DMS53 (cell line): ENCODE measurements at regions not wholly inside any gene's neighbourhood (a gene's known extent, or its start where the extent isn't known, plus 50 kb on each side); places are given as distances from the start of the nearest gene placed in this dataset.
A peak's percentile ranks its signal among the peaks of the same experiment; 100 is the strongest.

Source experiments
- DNase-seq: peaks from one replicate; lab custom pipeline; 2025; lab: John Stamatoyannopoulos, UW

DNA sequence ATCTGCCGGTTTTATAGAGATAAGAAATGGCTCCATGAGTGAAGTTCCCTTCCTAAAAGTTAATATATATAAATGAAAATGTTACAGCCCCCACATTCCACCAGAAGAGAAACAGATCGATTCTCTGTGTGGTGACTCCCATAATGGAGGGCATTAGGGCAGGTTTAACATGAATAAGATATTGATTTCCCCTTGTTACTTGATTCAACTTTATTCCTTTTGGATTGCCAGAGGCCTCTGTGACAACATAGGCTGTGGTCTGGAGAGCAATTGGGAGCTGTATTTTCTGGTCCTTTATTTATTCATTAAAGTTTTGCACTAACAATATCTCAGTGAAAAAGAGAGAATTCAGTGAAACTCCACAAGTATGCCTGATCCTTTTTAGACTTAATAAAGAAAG, 125.2 kb upstream of the CCDC196 start:
- no peak for DNase-seq

DNA sequence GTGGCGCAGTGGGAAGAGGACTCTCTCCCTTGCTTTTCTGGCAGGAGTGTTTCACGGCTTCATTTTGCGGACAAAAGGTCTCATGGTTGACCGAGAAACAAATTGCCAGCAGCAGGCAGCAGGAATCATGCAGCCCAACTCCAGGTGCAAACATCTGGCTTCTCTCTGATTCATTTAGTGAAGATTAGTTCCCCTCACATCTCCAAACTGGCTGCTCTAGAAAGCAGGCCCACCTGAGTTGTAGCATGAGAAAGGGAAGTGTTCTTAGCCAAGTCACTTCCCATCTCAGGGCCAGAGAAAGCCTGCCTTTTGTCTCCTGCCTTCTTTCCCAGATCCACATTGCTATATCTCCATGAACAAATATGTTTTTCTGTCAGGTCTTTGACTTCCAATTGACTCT, 120.8 kb upstream of the CCDC196 start:
- DNase-seq: no peak

GRCh38 chr14:66369157-66369697, 116.9 kb upstream of the CCDC196 start:
- no peak for DNase-seq

- DNase-seq: no peak
Observed at GRCh38 chr14:66371776-66372175, 114.4 kb upstream of the CCDC196 start.

GRCh38 chr14:66375046-66375964, 110.9 kb upstream of the CCDC196 start:
- DNase-seq: no peak

DNA sequence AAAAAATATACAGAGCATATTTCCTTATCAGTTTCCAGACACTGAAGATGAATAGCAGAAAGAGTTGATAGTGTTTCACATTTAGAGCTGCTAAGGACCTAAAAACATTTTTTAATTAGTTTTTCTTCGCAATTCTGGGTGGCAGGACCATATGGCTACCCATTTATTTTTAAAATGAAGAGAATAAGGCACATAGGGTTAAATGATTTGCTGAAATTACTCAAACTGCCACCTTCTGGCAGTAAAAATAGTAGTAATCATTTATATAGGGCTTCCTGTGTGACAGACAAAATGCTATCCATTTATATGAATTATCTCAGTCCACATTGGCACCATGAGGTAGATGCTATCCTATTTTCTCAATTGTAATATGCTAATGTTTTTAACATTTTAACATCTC, 108.6 kb upstream of the CCDC196 start:
- no peak for DNase-seq

GRCh38 chr14:66378712-66379505, 107.3 kb upstream of the CCDC196 start:
- DNase-seq: no peak

DNA sequence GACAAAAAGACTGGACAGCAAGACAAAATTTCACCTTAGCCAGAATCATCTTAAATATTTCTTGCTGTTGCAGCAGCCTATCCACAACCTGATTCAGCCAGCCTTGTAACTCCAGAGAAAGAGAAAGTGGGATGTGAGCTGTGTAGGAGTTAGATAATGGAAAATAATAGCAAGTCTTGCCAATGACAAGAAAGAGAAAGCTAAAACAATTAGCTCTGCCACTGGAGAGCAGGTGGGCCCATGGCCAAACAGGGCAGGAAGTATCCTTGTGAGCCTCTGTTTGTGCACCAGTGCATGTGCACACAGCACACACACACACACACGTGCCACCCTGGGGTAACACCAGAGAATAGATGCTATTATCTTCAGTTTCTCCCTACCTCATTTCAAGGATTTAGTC, 106.0 kb upstream of the CCDC196 start:
- DNase-seq: no peak

DNA sequence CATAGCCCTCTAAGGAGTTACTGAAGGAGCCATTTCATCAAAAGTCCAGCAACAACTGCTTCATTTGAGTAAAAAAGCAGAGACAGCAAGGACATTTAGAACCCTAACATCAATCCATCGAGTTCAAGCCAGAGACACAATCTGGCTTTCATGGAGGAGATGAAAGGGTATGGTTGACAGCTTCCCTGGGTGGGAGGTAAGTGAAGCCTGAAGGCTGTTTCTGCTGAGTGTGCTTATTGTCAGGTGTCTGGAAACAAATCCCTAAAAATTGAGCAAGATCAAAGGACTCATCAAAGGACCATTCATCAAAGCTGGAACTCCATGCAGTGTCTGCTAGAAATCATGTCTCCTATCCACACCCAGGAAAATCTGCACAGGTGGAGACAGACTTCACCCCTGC, 104.4 kb upstream of the CCDC196 start:
- DNase-seq: no peak

DNA sequence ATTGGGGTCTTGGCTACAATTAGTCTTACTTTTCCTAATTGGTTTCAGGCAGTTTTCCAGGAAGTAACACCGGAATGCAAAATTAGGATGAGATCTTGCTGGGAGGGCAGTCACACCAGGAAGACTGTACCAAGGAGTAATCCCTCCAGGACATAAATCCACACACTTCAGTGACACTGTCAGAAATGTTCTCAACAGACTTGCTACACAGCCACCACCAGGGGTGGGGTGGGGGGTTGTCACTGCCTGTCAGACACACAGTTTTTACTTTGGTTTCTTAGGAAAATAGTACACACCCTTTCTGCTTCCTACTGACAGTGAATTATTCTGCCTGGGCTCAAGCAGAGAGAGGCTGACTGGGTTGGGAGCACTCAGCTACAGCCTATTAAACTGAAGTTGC, 102.9 kb upstream of the CCDC196 start:
- no peak for DNase-seq

- no peak for DNase-seq
Observed at GRCh38 chr14:66383771-66384170, 102.4 kb upstream of the CCDC196 start.

DNA sequence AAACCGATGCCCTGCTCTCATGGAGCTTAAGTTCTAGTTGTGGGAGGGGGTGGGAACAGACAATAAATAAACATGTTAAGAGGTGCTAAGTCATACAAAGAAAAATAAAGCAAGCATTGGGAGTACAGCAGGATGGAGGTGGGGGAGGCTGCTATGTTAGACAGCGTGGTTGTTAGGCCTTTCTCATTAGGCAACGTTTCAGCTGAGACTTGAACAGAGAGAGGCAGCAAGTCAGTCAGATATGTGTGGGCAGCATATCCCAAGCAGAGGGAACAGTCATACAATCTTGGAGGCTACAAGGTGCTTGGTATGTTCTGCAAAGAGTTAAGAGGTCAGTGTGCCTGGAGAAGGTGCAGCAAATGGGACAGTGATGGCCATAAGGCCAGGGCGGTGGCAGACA, 97.7 kb upstream of the CCDC196 start:
- no peak for DNase-seq

DNA sequence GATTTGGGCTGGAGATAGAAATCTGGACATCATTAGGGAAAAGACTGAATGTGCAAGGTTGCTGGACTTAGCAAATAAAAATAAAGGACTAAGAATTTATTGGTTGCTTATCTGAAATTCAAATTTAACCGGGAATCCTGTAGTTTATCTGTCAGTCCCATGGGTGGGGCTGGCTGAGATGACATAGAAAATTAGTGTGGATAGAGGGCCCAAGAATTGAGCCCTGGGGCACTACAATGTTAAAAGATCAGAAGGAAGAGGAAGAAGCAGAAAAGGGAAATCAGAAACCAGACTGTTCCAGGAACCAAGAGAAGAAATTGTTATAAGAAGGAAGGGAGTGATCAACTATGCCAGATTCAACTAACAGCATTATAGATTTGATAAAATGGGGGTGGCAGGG, 96.7 kb upstream of the CCDC196 start:
- no peak for DNase-seq

GRCh38 chr14:66395300-66395699, 90.9 kb upstream of the CCDC196 start:
- DNase-seq: no peak

DNA sequence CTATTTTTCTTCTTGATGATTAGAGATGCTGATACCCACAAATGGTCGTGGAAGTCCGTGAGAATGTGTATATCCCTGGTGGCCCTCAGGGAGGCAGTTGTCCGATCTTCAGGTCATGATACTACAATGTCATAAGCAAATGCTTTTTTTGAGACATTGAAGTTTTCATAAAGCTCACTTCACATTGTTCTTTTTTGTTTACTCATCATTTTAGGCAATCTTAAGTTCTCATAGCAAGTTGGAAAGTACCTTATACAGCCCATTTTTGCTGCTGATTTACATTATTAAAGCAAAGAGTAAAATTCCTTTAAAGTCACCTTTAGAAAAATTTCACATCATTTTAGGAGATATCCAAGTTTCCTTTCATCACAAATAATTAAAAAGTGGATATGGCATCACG, 90.0 kb upstream of the CCDC196 start:
- no peak for DNase-seq

- no peak for DNase-seq
Observed at GRCh38 chr14:66398437-66398836, 87.7 kb upstream of the CCDC196 start.

DNA sequence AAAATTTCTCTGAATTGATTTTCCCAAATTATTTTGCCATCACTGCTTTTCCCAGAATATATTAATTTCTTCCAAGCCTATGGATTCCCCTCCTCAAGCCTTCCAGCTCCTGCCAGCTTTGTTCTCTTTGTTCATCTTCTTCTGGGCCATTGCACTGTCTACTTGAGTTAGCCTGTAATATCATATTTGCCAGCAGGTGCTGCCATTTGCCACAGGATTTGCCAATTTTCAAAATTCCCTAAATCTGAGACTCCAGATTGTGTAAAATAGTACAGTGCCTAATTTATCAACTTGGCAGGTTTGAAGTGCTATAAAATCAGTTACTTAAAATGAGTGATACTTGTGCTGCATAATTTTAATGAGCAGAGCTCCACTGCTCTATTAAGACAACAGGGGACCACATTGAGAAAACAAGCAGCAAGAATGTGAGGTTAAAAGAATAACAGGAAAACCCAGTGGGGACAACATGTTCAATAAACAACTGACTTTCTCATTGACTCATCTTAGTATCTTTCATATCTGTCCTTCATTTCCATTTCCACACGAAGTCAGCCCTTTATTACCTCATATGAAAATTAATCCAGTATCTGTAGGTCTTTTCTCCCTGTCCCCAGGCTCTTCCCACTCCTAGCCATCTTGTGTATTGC, 84.6 kb upstream of the CCDC196 start:
- DNase-seq: peak; percentile 41

DNA sequence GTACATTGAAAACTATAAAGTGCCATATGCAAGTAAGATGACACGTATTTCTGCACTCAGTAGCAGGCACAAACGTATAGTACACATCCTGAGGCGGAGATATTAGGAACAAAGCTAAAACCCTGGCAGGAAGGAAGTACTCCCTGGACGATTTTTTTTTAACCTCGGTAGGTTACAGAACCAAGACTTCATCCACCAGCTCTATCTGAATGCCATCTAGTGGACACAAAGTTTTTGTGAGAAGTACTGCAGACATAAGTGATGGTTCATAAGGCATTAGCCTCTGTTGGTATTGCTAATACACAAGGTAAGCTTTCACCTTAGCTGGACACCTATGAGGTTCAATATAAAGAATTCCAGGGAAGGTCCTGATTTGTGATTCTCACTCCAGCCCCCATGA, 83.0 kb upstream of the CCDC196 start:
- peak; percentile 68 for DNase-seq

DNA sequence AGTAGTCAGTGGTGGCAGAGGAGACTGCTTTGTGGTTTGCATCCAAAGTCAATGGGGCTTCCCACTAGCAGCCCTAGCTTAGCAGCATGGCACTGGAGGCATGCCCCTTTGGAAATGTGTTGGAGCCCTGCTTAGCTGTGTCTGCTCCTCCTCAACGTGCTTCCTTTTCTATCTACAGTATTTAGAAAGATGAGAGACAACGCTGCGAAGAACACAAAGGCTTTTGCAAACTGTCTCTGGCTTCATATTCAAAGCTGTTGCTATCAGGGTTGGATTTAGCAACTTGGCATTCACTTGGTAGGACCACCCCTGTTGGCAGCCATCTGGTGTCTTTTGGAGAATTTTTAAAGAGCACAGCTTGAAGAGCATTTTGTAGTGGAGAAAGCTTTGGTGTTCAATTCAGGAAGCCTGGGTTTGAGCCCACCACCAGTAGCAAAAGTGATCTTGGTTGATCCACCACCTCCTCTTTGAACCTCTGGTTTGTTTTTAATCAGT, 82.1 kb upstream of the CCDC196 start:
- no peak for DNase-seq

DNA sequence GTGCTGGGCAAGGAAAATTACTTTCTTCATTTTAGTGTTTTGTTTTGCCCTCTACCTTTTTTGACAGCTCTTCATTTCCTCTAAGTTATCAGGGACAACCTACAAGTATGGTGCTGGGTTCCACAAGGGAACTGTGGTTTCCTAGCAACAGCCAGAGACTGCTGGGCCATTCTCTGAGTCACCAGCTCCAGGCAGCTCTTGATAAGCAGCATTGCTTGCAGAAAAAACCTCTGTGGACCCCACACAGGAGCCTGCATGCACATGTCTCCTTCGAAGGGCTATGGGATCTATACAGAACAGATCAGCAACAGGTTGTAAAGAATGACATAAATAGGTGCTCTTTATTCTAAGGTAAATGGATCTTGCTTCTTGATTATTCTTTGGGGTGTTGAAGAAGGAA, 81.0 kb upstream of the CCDC196 start:
- peak; percentile 45 for DNase-seq

DNA sequence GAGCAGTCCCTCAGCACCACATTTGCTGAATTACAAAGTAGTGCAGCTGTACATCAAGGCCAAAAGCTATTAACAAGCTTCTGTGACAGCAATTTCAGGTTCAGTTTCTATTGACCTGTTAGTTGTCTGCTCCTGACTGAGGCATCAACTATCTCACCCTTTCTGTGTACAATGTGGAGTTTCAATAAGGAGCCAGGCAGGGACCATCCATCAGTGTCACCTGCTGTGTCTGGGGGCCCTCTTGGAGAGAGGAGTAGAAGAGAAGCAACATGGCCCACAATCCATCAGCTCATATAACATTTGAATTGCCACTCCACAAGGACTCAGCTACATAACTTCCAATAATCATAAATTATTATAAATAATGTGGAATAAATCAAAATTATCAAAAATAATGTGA, 72.3 kb upstream of the CCDC196 start:
- DNase-seq: no peak

DNA sequence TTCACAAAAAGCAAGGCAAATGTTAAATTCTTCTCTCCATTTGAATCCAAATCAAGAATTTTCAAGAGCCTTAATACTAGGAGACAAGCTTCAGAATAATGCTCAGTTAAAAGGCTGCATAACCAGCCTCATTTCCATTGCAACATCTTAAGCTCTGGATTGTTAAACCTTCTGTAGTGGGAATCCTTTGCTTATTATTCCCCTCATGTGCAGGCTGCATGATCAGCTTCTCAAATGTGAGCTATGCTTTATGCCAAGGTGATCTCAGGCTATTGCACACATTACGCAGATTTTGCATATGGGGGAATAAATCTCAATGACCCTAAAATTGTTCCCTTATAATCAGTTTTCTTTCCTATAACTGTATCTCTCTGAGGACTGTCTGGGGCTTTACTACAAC, 71.7 kb upstream of the CCDC196 start:
- DNase-seq: no peak
